ENCODE measurements at regions not wholly inside any gene's neighbourhood (a gene's known extent, or its start where the extent isn't known, plus 50 kb on each side); places are given as distances from the start of the nearest gene placed in this dataset.

- Histone ChIP-seq H3K27me3 (ENCODE audit: control insufficient read depth, insufficient read depth, low read length) (no peaks in the 10 kb centered on the region), H3K36me3 (ENCODE audit: control insufficient read depth, insufficient read depth, low read length) (no peaks in the 10 kb centered on the region), H3K4me3 (ENCODE audit: low read depth, low read length) (no peak overlapping the region)
- DNase-seq (ENCODE audit: low read depth) (no peak), FAIRE-seq (no peak)
- TF ChIP-seq CTCF (IDR thresholded peaks at IDR 0.05; ENCODE audit: insufficient read depth, low read length, severe bottlenecking) = no peak
These were observed 1327.1 kb downstream of the MAT2B start for GRCh38 chr5:164832516-164832915.

GRCh38 chr5:164844348-164844747, 1338.9 kb downstream of the MAT2B start:
- FAIRE-seq (no peak), DNase-seq (ENCODE audit: low read depth) (no peak)
- no peaks in the 10 kb centered on the region for H3K27me3 ChIP-seq (ENCODE audit: control insufficient read depth, insufficient read depth, low read length)
- H3K4me3 ChIP-seq (ENCODE audit: low read depth, low read length) = no peak overlapping the region
- no peaks in the 10 kb centered on the region for H3K36me3 ChIP-seq (ENCODE audit: control insufficient read depth, insufficient read depth, low read length)
- no peak for TF ChIP-seq CTCF (IDR thresholded peaks at IDR 0.05; ENCODE audit: insufficient read depth, low read length, severe bottlenecking)

GRCh38 chr5:164860896-164861295, 1355.5 kb downstream of the MAT2B start:
- FAIRE-seq = no peak
- no peak for TF ChIP-seq CTCF (IDR thresholded peaks at IDR 0.05; ENCODE audit: insufficient read depth, low read length, severe bottlenecking)
- H3K36me3 ChIP-seq (ENCODE audit: control insufficient read depth, insufficient read depth, low read length) = no peaks in the 10 kb centered on the region
- no peak for DNase-seq (ENCODE audit: low read depth)
- H3K27me3 ChIP-seq (ENCODE audit: control insufficient read depth, insufficient read depth, low read length) = no peaks in the 10 kb centered on the region
- H3K4me3 ChIP-seq (ENCODE audit: low read depth, low read length) = no peak overlapping the region

- no peak for FAIRE-seq
These were observed 1356.2 kb downstream of the MAT2B start for GRCh38 chr5:164861610-164862009.

GRCh38 chr5:164868761-164869160, 1363.3 kb downstream of the MAT2B start:
- DNase-seq (ENCODE audit: low read depth) (no peak), FAIRE-seq (no peak)
- H3K27me3 ChIP-seq (ENCODE audit: control insufficient read depth, insufficient read depth, low read length) = no peaks in the 10 kb centered on the region
- no peaks in the 10 kb centered on the region for H3K36me3 ChIP-seq (ENCODE audit: control insufficient read depth, insufficient read depth, low read length)
- H3K4me3 ChIP-seq (ENCODE audit: low read depth, low read length) = no peak overlapping the region
- no peak for TF ChIP-seq CTCF (IDR thresholded peaks at IDR 0.05; ENCODE audit: insufficient read depth, low read length, severe bottlenecking)

More at GRCh38 chr5:164861610-164862009, 1356.2 kb downstream of the MAT2B start:
- Histone ChIP-seq H3K4me3 (ENCODE audit: low read depth, low read length) (no peak overlapping the region), H3K27me3 (ENCODE audit: control insufficient read depth, insufficient read depth, low read length) (no peaks in the 10 kb centered on the region), H3K36me3 (ENCODE audit: control insufficient read depth, insufficient read depth, low read length) (no peaks in the 10 kb centered on the region)
- no peak for TF ChIP-seq CTCF (IDR thresholded peaks at IDR 0.05; ENCODE audit: insufficient read depth, low read length, severe bottlenecking)
- no peak for DNase-seq (ENCODE audit: low read depth)

GRCh38 chr5:164869325-164869724, 1363.9 kb downstream of the MAT2B start:
- FAIRE-seq (no peak), DNase-seq (ENCODE audit: low read depth) (no peak)
- H3K27me3 ChIP-seq (ENCODE audit: control insufficient read depth, insufficient read depth, low read length) = no peaks in the 10 kb centered on the region
- H3K36me3 ChIP-seq (ENCODE audit: control insufficient read depth, insufficient read depth, low read length) = no peaks in the 10 kb centered on the region
- TF ChIP-seq CTCF (IDR thresholded peaks at IDR 0.05; ENCODE audit: insufficient read depth, low read length, severe bottlenecking) = no peak
- H3K4me3 ChIP-seq (ENCODE audit: low read depth, low read length) = no peak overlapping the region

Measured in bronchial epithelial cell (primary cell).